Activated CD4-positive, alpha-beta T cell treated with anti-CD3 and anti-CD28 coated beads, Interleukin-2, amount 50 U/mL, for 48 hours (primary cell): ENCODE measurements at regions not wholly inside any gene's neighbourhood (a gene's known extent, or its start where the extent isn't known, plus 50 kb on each side); places are given as distances from the start of the nearest gene placed in this dataset.
"Not testable (repeated sequence)": the region's sequence is repeated elsewhere in the genome, so short reads cannot be mapped to it uniquely, and the experiment has no call there.

Source experiments
- DNase-seq, 2 experiments: peaks; one replicate each; pipeline ENCODE4 v3.0.0-alpha.2; 2020

- DNase-seq: no peak
These were observed 61.5 kb upstream of the SERP2 start for GRCh38 chr13:44312131-44312530.

- DNase-seq: no peak
These were observed 60.6 kb upstream of the SERP2 start for GRCh38 chr13:44312834-44313551.

- DNase-seq: no peak
These were observed 60.0 kb upstream of the SERP2 start for GRCh38 chr13:44313674-44314073.

- not testable (repeated sequence) for DNase-seq
These were observed 59.5 kb upstream of the SERP2 start for GRCh38 chr13:44314160-44314559.

GRCh38 chr13:44317752-44318151 is 55.9 kb upstream of the SERP2 start:
- no peak for DNase-seq

- no peak for DNase-seq
These were observed 55.5 kb upstream of the SERP2 start for GRCh38 chr13:44318161-44318560.

- no peak for DNase-seq
These were observed 53.0 kb upstream of the SERP2 start for GRCh38 chr13:44320611-44321010.

- DNase-seq: no peak
These were observed 51.7 kb upstream of the SERP2 start for GRCh38 chr13:44321961-44322360.

GRCh38 chr13:44322928-44323327 is 50.7 kb upstream of the SERP2 start:
- DNase-seq: no peak

GRCh38 chr13:44323754-44324153 is 49.9 kb upstream of the SERP2 start:
- DNase-seq: no peak
